HepG2 (cell line): ENCODE measurements at regions not wholly inside any gene's neighbourhood (a gene's known extent, or its start where the extent isn't known, plus 50 kb on each side); places are given as distances from the start of the nearest gene placed in this dataset.

Experiments
- MAF1 ChIP-seq: sonication (generic); formaldehyde crosslinking; IDR thresholded peaks from 2 replicates; pipeline ENCODE4 v1.5.0; 2020; ENCODE audit warnings: missing genetic modification reagents, borderline replicate concordance
- RARG ChIP-seq: sonication (generic); formaldehyde crosslinking; IDR thresholded peaks from 2 replicates; pipeline ENCODE4 v1.4.0; 2020; ENCODE audit warnings: low read depth, mild to moderate bottlenecking, missing genetic modification reagents
- ZNF431 ChIP-seq: sonication (generic); formaldehyde crosslinking; IDR thresholded peaks from 2 replicates; pipeline ENCODE4 v1.9.0; 2022; ENCODE audit warnings: missing genetic modification reagents, low read depth, mild to moderate bottlenecking, borderline replicate concordance
- ZNF501 ChIP-seq: sonication (generic); formaldehyde crosslinking; IDR thresholded peaks from 2 replicates; pipeline ENCODE4 v1.5.1; 2020; ENCODE audit warnings: mild to moderate bottlenecking, moderate library complexity, missing genetic modification reagents
- TF ChIP-seq, protein P1 (sequence below): sonication (generic); formaldehyde crosslinking; IDR thresholded peaks from 2 replicates; pipeline ENCODE4 v1.5.0; 2020; ENCODE audit warnings: mild to moderate bottlenecking, missing genetic modification reagents, moderate library complexity
- TF ChIP-seq, protein P2 (sequence below): sonication (generic); formaldehyde crosslinking; conservative IDR thresholded peaks from 2 replicates; pipeline ENCODE4 v1.4.0; 2020; ENCODE audit warnings: missing genetic modification reagents

- TF ChIP-seq MAF1 = no peak
- TF ChIP-seq, protein P1, sequence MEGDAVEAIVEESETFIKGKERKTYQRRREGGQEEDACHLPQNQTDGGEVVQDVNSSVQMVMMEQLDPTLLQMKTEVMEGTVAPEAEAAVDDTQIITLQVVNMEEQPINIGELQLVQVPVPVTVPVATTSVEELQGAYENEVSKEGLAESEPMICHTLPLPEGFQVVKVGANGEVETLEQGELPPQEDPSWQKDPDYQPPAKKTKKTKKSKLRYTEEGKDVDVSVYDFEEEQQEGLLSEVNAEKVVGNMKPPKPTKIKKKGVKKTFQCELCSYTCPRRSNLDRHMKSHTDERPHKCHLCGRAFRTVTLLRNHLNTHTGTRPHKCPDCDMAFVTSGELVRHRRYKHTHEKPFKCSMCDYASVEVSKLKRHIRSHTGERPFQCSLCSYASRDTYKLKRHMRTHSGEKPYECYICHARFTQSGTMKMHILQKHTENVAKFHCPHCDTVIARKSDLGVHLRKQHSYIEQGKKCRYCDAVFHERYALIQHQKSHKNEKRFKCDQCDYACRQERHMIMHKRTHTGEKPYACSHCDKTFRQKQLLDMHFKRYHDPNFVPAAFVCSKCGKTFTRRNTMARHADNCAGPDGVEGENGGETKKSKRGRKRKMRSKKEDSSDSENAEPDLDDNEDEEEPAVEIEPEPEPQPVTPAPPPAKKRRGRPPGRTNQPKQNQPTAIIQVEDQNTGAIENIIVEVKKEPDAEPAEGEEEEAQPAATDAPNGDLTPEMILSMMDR (CRISPR knock-in tag) = no peak
- no peak for TF ChIP-seq RARG (CRISPR knock-in tag)
- TF ChIP-seq, protein P2, sequence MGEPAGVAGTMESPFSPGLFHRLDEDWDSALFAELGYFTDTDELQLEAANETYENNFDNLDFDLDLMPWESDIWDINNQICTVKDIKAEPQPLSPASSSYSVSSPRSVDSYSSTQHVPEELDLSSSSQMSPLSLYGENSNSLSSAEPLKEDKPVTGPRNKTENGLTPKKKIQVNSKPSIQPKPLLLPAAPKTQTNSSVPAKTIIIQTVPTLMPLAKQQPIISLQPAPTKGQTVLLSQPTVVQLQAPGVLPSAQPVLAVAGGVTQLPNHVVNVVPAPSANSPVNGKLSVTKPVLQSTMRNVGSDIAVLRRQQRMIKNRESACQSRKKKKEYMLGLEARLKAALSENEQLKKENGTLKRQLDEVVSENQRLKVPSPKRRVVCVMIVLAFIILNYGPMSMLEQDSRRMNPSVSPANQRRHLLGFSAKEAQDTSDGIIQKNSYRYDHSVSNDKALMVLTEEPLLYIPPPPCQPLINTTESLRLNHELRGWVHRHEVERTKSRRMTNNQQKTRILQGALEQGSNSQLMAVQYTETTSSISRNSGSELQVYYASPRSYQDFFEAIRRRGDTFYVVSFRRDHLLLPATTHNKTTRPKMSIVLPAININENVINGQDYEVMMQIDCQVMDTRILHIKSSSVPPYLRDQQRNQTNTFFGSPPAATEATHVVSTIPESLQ (CRISPR knock-in tag) = no peak
- TF ChIP-seq ZNF501 (CRISPR knock-in tag) = no peak
- TF ChIP-seq ZNF431 (CRISPR knock-in tag) = no peak
Measured at GRCh38 chr14:31945701-31946100, 131.4 kb upstream of the ARHGAP5 start.
